Uterus (tissue), 2 donors: ENCODE measurements at regions not wholly inside any gene's neighbourhood (a gene's known extent, or its start where the extent isn't known, plus 50 kb on each side); places are given as distances from the start of the nearest gene placed in this dataset.
"Not testable (repeated sequence)": the region's sequence is repeated elsewhere in the genome, so short reads cannot be mapped to it uniquely, and the experiment has no call there.

ENCODE experiments used
- CTCF ChIP-seq, 4 experiments: fragments of 200-600 bp in 2 of 4; fragments of 450-650 bp in 2 of 4; sonication (generic) in 2 of 4; IDR thresholded peaks; one replicate each; pipeline ENCODE4 v1.5.1; 2016 to 2019; ENCODE audit warnings: antibody characterized with exemption in 4 of 4, mild to moderate bottlenecking in 2 of 4, moderate library complexity in 1 of 4
- POLR2A ChIP-seq, 2 donors: fragments of 450-650 bp; IDR thresholded peaks; one replicate each; pipeline ENCODE4 v1.6.1; 2016; ENCODE audit warnings: antibody characterized with exemption in 2 of 2, mild to moderate bottlenecking in 1 of 2, moderate library complexity in 1 of 2

GRCh38 chr18:47354061-47354460 is 102.6 kb upstream of the SKOR2 start:
- TF ChIP-seq CTCF, POLR2A (IDR thresholded peaks at IDR 0.05): not testable (repeated sequence)
